Type B pancreatic cell (in vitro differentiated cells): ENCODE measurements at regions not wholly inside any gene's neighbourhood (a gene's known extent, or its start where the extent isn't known, plus 50 kb on each side); places are given as distances from the start of the nearest gene placed in this dataset.

Experiments used
- DNase-seq: peaks from one replicate; pipeline ENCODE4 v3.0.0; 2021; ENCODE audit warnings: mixed read lengths; ENCODE audit not compliant: unreplicated experiment; ENCODE audit errors: extremely low spot score
- H3K27ac Mint-ChIP-seq: 2 replicates; pipeline ENCODE4 v1.8.0; 2021; ENCODE audit warnings: mild to moderate bottlenecking, mixed read lengths
- H3K27me3 Mint-ChIP-seq: 2 replicates; pipeline ENCODE4 v1.8.0; 2021; ENCODE audit warnings: mixed read lengths
- H3K36me3 Mint-ChIP-seq: 2 replicates; pipeline ENCODE4 v1.8.0; 2021; ENCODE audit warnings: mixed read lengths
- H3K4me1 Mint-ChIP-seq: one replicate; pipeline ENCODE4 v1.8.0; 2021; ENCODE audit warnings: mixed read lengths; ENCODE audit not compliant: unreplicated experiment
- H3K4me3 Mint-ChIP-seq: 2 replicates; pipeline ENCODE4 v1.8.0; 2021; ENCODE audit warnings: mild to moderate bottlenecking, mixed read lengths
- H3K9me3 Mint-ChIP-seq: 2 replicates; pipeline ENCODE4 v1.8.0; 2021; ENCODE audit warnings: mixed read lengths
- TF ChIP-seq, protein P1 (sequence below): fragments of 200-600 bp; sonication (generic); conservative IDR thresholded peaks from 2 replicates; pipeline ENCODE4 v1.5.0; 2021; ENCODE audit warnings: antibody characterized with exemption, mild to moderate bottlenecking

DNA sequence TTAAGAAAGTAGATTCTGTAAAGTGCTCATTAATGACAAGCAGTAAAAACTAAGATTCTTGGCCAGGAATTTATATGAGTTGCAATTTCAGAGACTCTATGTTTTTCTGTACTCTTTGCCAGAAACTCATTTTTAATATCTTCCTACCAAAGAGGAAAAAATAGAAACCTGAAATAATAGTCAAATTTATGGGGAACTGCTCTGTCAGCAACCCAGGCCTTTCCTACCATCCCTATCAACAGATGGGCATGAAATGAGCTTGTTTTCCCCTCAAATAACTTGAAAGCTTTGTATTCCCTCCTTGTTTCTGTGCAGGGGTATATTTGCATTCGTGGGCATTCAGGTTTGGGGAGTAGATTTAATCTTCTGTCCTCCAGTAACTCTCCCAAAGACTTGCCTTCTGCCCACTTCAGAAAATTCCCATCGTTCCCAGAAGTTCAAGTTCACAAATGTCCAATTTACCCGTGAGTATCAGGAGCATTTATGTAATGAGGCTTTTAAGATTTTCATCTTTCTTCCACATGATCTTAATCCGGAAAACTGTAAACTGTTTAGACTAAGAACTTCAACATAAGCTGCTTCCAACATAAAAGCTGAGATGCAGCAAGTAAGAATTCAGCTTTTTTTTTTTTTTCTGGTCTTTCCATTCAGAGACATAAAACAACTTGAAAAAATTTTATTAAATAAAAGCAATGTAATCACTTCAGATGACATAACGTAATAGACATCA, 363.1 kb downstream of the EFNB2 start:
- Mint-ChIP-seq H3K9me3 (peaks cover 8% of the 10 kb centered on the region), H3K27me3 (peaks cover 4% of the 10 kb centered on the region), H3K4me3 (no peak overlapping the region), H3K36me3 (no peaks in the 10 kb centered on the region), H3K27ac (no peak overlapping the region), H3K4me1 (peaks cover 10% of the 10 kb centered on the region)
- TF ChIP-seq, protein P1, sequence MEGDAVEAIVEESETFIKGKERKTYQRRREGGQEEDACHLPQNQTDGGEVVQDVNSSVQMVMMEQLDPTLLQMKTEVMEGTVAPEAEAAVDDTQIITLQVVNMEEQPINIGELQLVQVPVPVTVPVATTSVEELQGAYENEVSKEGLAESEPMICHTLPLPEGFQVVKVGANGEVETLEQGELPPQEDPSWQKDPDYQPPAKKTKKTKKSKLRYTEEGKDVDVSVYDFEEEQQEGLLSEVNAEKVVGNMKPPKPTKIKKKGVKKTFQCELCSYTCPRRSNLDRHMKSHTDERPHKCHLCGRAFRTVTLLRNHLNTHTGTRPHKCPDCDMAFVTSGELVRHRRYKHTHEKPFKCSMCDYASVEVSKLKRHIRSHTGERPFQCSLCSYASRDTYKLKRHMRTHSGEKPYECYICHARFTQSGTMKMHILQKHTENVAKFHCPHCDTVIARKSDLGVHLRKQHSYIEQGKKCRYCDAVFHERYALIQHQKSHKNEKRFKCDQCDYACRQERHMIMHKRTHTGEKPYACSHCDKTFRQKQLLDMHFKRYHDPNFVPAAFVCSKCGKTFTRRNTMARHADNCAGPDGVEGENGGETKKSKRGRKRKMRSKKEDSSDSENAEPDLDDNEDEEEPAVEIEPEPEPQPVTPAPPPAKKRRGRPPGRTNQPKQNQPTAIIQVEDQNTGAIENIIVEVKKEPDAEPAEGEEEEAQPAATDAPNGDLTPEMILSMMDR, result no peak
- no peak for DNase-seq

DNA sequence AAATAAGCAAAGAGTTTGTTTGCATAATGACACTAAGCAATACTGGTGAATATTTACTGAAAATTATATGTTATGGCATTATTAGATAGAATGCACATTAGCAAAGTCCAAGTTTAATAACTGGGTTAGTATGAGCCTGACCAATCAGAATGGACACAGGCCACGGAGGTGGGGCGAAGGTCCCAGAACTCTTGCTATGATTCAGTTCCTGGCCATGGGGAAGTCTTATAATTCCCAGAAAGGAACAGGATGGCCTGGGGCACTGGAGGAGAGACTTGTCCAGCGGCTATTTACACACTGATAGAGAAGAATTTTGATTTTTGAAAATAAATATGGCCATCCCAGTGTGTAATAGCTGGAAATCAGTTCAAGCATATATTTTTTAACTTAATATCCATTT, 372.0 kb downstream of the EFNB2 start:
- Mint-ChIP-seq H3K4me1 (no peaks in the 10 kb centered on the region), H3K27ac (no peak overlapping the region), H3K36me3 (no peaks in the 10 kb centered on the region), H3K27me3 (no peaks in the 10 kb centered on the region), H3K9me3 (peaks cover 24% of the 10 kb centered on the region), H3K4me3 (no peak overlapping the region)
- no peak for DNase-seq
- TF ChIP-seq, protein P1, result no peak

DNA sequence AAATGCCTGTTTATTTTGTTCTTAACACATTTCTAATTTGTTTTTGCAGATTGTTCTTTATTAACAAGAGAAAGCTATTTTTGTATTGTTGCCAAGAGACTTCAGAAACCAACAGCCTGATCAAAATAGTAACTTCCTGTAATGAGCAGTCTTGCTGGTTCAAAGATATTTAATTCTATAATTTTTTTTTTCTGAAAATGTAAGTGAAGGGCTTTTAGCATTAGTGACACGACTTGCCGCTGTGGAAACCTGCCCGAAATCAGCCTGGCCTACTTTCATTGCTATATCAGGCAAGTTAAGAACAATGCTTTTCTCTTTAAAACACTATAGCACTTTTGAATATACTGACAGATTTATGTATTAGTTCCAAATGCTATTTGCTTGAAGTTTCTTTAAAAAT, 374.3 kb downstream of the EFNB2 start:
- H3K36me3 Mint-ChIP-seq, result no peaks in the 10 kb centered on the region
- peaks cover 13% of the 10 kb centered on the region for H3K9me3 Mint-ChIP-seq
- H3K27ac Mint-ChIP-seq, result no peak overlapping the region
- no peaks in the 10 kb centered on the region for H3K27me3 Mint-ChIP-seq
- no peak overlapping the region for H3K4me3 Mint-ChIP-seq
- TF ChIP-seq, protein P1, result no peak
- no peak for DNase-seq
- no peaks in the 10 kb centered on the region for H3K4me1 Mint-ChIP-seq

DNA sequence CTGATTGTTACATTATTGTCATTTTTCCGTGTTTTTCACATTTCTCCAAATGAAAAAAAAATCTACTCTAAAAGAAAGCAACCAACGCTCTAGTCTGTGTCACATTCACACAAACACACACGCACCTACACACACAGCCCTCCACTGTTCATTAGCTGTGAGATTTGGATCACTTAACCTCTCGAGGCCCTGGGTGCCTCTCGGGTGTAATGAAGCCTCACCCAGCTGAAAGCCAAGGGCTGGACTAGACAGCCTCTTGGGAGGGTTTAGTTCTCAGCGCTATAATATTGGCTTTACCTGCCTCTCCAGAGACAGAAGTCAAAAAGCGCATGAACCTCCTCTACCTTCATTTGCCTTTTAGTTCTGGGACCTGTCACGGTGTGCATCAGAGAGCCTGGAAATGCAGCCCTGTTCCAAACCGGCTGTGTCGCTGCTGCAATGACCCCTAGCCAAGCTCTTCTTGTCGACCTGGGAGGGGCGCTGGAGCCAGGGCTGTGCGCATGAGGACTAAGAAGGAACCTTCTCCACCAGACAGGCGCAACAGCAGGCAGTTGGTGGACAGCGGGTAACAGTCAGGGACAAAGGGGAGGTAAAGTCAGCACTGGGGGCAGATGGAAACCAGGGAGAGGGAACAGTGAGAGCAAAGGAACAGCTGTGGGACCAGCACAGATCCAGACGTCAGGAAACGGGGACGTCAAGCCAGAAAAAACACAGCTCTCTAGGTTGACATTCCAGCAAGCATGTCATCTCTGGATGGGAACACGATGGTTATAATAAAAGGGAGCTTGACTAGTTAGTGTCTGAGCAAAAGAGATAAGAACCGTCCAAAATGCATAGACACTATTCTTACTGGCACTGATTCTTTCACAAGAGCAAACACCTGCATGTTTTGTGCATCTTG, 375.9 kb downstream of the EFNB2 start:
- Mint-ChIP-seq H3K4me3 (no peak overlapping the region), H3K4me1 (no peaks in the 10 kb centered on the region), H3K36me3 (no peaks in the 10 kb centered on the region), H3K9me3 (peaks cover 4% of the 10 kb centered on the region), H3K27me3 (no peaks in the 10 kb centered on the region), H3K27ac (no peak overlapping the region)
- DNase-seq, result no peak
- TF ChIP-seq, protein P1, result no peak

DNA sequence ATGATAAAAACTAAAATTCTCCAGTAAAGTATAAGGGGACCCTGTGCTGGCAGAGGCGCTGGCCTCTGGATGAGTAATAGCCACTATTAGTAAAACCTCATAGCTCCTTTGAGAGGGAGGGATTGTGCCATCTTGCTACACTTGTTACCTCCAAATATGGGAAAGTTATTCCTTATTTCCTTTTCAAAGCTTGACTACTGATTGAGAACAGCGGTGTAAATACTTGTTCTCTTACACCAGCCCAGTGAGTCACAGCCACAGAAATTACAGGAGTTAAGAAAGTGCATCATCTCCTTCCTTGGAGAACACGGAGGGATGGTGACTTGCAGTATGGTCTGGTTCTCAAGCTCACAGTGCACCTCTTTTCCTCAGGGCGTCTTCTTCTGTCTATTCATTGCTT, 379.0 kb downstream of the EFNB2 start:
- H3K9me3 Mint-ChIP-seq, result no peaks in the 10 kb centered on the region
- H3K27ac Mint-ChIP-seq, result no peak overlapping the region
- no peak for DNase-seq
- no peak overlapping the region for H3K4me3 Mint-ChIP-seq
- H3K36me3 Mint-ChIP-seq, result no peaks in the 10 kb centered on the region
- peaks cover 6% of the 10 kb centered on the region for H3K4me1 Mint-ChIP-seq
- peaks cover 4% of the 10 kb centered on the region for H3K27me3 Mint-ChIP-seq
- TF ChIP-seq, protein P1, result no peak
